ENCODE measurements at regions not wholly inside any gene's neighbourhood (a gene's known extent, or its start where the extent isn't known, plus 50 kb on each side); places are given as distances from the start of the nearest gene placed in this dataset.

DNA sequence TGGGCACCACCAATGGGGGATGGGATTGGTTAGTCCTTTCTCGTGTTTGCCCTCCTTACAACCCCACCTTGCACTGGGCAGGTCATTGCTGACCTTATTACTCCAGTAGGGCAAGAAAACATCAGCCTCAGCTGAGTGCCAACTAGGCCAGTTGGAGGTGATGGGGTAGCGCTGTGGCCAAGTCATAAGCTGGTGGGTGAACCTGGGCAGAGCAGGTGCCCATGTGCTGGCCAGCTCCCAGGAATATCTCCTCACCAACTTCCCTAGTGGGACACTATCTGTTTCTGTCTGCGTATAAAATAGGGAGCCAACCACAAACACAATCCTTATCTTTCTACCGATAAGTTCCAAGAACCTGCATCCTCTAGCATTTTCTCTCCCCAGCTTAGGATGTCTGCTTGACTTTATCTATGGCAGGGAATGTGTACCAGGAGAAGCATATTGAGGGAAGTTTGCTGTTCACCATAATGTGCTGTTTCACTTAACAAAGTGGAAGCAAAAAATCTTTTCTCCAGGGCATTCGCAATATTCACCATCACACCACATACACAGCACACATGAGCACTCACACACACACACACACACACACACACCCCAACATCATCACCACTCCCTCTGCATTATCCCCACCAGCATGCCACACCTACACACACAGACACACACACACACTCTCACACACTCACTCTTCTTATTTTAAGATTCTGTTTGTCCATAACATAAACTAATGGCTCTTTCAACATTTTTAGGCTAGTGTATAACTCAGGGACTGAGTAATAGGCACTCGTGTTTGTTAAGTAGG is 390.0 kb downstream of the ENC1 start:
- DNase-seq = no peak

DNA sequence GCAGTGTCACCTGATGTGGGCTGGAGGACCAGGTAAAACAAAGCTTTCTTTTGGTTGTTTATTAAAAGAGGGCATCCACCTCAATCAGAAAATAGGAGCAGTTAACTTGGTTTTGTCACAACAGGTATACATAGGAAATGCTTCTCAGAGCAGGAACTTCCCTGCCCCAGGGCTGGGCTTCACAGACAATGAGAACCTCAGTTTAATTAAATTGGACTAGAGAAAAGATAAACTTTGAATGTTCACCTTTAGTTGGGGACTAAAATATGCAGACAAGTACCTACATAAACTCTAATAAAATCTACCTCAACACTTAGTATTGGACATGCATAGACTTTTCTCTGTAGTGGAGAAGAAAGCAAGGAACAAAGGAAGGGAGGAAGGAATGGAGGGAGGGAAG is 392.0 kb downstream of the ENC1 start:
- DNase-seq = no peak

DNA sequence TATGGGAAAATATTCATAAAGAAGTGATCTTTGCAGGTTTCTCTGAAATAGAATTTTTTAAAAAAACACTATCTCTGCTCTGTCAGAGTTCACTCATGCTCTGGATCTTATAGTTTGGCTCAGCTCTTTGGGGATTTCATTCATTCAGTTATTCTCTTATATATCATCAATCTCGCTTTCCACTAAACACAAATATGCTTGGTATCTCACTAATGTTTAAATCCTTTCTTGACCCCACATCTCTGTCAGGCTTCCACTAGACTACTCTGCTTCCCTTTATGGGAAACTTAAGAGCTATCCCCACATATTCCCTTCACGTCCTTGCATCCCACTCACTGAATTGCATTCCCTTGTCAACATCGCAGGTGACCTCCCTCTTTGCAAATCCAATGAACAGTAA is 396.1 kb downstream of the ENC1 start:
- DNase-seq = no peak

DNA sequence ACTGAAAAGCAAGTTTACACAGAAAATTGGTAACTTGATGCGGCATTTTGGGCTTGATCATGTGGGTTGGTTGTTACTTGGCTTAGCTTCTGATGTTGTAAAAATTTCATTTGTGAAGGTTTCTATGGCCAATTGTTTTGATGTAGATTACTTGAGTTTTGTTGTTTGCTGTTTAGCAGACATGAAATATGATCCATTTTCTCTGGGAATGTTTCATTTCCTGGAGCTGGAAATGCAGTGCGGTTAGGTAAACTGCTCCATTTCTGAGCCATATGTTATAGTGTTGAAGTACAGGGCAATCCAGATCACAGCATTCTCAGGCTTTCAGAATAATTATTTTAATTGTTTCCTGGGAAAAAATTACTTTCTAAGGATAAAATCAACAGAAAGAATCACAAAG is 396.9 kb downstream of the ENC1 start:
- peak in 1 of 2 experiments; percentile 17 for DNase-seq

DNA sequence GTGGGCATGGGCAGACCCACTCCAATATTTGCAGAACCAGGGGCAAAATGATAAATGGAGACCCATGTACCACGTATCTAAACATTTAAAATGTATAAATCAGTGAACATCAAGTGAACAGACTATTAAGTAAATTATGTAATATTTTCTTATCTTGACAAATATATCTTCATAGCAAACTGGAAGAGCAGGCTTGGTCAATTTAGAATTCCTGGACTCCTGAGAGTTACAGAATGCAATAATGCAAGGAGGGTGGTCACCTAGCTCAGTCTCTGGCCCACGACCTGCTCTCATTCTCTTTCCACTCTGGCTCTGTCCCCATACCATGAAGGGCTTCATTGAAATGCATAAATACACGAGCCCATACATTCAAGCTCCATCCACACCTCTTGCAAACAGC is 398.0 kb downstream of the ENC1 start:
- DNase-seq = no peak

DNA sequence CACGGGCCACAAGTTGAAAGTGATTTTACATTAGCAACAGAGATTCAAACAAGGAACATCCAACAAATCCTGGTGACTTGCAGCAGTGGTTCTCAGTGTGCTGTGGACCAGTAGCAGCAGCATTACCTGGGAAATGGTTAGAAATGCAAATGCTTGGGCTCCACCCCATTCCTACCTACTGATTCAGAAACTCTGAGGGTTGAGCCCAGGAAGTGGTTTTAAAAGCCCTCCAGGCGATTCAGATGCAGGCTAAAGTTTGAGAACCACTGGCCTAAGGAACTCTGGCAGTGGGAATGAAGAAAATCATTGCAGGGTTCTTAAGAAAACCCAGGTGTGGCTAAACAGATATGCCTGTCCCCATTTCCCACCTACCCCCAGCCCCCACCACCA is 398.8 kb downstream of the ENC1 start:
- DNase-seq = peak in 1 of 2 experiments; percentile 66

DNA sequence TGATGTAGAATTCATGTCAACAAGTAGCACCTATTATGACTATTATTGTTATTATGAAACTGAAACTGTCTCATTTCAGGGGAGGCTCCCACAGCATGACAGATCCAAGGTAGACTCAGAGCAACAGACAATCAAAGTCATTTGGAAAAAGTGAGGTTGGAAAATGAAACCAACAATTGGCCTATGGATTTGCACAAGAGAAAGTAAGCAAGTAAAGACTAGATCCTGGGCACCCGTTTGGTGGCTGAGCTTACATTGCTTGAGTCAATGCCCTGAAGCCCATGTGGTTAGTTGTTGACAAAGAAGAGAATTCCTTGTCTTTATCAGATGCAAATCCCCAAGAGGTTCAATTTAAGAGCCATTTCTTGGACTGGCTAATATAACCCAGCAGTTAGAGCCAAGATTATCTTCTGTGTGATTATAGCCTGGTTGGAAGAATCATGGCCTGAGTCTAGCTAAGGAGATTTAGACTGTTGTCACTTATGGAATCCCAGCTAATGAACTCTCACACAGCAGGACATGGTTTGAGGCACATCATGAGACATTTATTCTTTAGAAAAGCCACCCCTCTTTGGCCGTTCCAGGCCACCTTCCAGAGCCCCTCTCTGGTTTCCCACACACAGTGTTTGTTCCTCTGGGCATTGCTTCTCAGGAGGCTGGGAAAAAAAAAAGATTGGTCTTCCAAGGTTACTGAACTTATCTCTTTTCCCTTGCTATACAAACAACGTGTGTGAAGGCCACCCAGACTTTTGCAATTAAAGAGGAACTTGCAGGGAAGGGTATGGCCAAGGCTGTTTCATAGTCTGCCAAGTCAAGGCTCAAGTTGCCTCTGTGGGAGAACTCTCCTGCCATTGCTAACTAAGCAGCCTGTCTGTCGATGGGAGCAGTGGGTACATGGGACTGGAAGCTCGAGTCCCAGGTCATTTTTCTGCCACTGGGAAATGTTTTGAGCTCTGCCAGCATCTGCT is 399.5 kb downstream of the ENC1 start:
- no peak for DNase-seq

DNA sequence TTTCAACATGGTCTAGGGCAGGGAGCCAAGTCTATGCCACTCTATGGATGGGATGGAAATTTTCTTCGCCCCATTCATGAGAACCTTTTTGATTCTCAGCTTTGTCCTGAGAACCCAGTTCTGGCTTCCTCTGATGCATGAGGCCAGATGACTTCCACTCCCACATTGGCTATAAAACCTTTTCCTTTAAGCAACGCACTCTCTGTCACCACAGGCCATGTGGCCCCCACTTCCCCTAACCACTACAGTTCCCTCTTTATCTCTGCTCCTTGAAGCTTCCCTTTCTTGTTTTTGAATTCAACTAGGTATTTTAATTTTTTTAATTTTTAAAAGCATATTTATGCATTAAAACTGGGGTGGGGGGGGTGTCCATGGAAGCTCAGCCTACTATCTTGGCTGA is 401.3 kb downstream of the ENC1 start:
- no peak for DNase-seq

DNA sequence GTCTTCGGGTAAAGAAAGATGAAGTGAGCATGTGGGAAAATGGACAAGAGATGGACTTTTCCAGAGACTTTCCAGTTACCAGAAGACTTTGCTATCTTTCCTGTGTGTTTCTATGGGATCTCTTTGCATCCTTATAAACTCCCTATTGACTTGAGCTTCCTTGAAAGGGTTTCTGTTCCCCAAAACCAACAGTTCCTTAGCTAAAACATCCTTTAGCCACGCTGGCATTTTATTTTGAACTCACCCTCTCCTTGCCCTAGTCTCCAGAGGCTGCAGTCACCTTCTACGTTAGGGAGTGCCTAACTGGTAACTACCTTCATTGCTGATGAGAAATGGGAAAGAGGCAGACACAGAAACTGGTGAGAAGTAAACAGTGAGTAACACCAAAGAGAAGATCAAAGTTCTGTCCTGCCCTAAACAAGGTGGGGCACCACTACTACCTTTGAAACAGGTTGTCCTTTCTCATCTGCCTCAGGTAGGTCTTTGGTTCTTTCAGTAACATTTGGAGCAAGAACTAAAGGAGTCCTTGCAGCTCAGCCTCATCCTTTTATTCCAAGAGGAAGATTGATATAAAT is 402.9 kb downstream of the ENC1 start:
- DNase-seq = no peak

DNA sequence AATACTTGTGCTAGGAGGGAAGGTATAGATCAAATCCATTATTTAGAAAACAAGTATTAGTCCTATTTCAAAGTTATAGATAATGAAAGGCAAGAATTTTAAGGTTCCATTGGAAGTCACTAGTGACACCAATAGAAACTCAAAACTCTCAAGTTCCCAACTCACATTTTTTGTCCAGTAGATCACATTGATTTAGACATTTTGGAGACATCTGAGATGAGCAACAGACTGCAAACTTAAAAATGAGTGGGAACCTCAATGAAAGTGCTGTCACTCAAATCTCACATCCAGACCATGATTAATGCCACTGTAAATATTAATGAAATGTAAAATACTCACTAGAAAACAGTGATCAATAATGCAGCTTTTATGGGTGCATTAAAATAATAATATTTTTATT is 405.0 kb downstream of the ENC1 start:
- DNase-seq = no peak

DNA sequence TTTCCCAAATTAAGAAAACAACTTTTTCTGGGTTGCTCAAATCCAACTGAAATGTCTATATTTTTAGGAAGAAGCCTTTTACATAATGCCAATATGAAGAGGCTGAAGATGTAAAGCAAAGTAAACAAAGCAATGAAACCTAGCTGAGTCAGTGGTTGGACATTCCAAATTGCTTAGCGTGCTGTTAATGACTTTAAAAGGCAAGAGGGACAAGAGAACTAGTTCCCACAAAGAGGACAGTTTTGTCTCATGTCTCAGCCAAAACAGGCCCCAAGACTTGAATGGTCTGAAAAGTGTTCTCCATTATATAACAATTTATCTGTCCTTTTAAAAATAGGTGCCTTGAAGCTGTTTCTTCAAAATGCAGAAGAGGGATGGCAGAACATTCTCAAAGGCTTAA is 407.0 kb downstream of the ENC1 start:
- peak in 1 of 2 experiments; percentile 68 for DNase-seq

DNA sequence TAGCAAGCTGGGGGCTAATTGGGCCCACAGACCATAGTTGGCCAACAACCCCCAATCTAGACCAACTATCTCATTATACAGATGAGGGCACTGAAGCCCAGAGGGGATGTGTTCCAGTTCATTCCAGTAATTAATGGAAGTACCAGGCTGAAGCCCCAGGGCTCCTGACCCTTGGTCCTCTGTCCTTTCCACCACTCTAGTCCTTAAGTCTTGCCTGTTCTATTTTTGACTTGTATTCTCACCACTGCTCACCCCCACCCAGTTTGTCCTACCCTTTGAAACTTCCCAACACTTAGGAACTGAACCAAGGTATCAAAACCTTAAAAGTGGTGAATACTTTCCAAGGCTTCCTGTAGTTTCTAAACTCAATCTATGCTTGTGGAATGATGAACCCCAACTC is 407.4 kb downstream of the ENC1 start:
- no peak for DNase-seq

DNA sequence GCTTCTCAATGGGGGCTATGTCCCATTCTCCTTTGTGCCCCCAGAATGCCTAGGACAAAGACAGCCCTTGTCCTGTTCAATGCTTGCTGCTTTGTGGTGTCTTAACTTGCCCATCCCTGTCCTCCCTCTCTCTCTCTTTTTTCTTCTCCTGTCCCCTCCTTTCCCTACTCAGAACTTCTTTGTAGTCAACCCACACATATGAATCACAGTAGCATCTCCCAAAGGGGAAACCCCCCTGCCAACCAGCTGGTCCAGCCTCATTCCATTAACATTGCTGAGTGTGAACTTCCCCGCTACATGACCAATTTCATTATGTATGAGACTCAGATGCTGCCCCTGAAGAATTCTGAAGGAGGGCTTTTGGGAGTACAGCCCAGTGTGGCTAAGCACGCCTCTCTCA is 408.3 kb downstream of the ENC1 start:
- DNase-seq = no peak

DNA sequence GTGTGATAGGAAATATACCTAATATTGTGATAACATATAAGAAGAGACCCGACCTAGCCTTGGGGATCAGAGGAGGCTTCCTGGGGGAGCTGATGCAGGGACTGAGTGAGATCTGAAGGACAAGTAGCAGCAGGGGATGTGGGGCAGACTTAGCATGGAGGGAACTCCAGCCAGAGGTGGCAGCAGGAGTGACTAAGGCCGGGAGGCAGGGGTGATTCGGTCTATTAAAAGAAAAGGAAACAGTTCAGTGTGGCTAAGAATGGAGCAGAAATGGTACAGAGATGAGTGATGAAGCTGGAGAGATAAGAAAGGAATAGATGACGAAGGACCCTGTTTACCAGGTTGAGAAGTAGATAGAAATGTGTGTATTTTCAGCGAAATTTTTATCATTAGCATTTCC is 408.8 kb downstream of the ENC1 start:
- DNase-seq = no peak

DNA sequence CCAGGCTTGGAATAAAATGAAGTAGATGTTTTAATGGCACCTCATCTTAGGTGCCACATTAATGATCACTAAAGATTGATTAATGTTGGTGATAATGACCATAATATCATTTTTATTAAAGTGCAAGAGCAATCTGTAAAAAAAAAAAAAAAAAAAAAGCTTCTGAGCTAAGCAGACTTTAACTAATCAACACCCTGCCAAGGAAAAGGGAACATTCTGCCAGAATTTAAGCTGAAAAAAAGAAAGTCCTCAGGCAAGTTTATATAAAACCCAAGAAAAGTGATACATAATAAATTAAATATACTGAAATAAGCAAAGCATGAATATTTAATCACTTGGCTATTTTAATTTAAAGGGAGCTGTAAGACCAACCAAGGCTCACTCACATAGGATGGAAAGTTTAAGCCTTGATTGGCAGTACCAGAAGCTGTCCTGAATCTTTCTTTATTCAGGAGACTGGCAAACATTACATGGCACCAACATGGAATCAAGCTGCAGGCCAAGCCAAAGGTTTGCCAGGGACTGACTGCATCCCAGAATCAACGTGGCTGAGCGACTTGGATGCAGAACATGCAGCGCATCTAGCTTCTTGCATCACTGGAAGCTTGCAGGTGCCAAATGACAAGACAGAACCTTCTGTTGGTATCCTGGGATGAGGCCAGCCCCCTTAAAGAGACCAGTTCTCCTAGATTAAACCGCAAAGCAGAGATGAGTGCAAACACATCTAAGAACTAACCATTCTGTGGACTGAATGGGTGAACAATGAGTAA is 413.6 kb downstream of the ENC1 start:
- no peak for DNase-seq

DNA sequence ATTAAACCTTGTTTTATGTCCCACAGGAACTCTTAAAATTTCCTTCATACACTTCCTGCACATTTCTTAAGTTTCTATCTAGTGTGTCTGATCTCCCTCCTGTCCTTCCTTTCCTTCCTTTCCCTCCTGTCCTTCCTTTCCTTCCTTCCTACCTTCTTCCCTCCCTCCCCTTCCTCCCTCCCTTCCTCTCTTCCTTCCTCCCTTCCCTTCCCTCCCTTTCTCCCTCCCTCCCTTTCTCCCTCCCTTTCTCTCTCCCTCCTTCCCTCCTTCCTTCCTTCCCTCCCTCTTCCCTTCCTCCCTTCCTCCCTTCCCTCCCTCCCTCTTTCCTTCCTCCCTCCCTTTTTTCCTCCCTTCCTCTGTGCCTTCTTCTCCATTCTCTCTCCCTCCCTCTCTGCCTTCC is 414.9 kb downstream of the ENC1 start:
- no peak for DNase-seq

DNA sequence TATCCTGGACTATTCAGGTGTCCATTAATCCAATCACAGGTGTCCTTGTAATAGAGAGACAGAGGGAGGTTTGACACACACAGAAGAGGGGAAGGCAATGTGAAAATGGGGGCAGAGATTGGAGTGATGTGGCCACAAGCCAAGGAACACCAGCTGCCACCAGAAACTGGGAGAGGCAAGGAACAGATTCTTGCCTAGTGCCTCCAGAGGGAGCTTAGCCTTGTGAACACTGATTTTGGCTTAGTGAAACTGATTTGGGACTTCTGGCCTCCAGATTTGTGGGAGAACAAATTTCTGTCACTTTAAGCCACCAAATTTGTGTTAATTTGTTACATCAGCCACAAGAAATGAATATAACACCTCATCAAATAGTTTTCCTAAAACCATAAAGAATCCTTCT is 416.2 kb downstream of the ENC1 start:
- DNase-seq = no peak

DNA sequence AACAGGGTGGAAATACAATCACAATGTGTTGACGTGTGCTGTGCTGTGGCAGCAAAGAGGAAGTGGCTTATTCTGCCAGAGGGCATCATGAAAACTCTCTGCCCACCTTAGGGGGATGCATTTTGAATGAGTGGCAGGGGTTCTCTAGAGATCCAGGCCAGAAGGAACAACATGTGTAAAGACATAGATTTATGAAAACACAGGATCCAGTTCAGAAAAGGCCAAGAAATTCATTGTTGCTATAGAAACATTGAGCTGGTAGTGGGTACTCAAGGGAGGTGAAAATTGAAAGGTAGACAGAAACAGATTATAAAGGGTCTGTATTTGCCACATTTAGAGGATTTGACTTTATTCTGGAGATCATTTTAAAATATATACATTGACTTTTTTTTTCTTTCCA is 417.7 kb downstream of the ENC1 start:
- no peak for DNase-seq

DNA sequence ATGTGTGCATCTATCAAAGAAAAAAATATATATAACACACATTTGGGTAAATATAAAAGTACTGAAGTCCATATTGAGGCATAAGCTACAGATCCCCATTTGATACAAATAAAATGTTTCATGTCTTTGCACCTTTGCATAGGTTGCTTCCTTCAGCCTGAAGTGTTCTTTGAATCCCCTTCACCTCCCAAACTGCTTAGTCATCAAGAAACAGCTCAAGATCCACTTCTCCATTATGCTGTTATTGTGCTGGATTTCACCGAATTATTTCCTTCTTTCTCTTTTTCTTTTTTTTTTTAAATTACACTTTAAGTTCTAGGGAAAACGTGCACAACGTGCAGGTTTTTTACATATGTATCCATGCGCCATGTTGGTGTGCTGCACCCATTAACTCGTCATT is 419.1 kb downstream of the ENC1 start:
- DNase-seq = no peak

DNA sequence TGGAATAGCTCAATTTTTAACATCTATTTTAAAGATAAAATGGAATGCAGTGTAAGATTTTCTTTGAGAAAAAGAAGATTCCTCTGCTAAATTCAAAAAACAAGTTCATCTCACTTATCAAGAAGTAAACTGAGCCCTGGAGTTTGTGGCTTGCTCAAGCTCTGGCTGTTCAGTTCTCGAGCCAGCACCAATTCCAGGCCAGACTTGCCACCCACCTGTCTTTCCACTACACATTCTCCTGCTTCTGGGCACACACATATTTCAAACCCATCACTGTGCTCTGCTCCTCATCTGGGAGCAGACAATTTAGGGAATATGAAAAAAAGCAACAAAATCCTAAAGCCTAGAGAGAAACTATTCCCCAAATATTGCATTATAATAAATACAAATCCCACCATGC is 424.5 kb downstream of the ENC1 start:
- DNase-seq = no peak

DNA sequence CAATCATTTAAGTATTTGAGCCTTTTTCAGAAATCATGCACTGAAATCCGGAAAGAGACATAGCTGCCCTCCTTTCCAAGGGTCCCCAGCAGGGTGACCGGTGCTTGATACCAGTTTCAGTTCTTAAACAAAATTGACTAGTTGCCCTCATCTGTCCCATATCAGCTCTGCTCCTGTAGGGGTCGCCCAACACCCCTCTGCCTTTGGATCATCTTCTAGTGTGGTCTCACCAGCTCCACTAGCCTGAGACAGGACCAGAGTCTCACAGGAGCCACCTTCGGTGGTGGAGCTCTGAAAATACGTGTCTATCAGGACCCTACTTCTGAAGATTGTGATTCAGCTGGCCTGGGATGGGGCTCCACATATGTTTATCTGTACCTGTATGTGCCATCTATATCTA is 428.2 kb downstream of the ENC1 start:
- DNase-seq = peak in 1 of 2 experiments; percentile 35

DNA sequence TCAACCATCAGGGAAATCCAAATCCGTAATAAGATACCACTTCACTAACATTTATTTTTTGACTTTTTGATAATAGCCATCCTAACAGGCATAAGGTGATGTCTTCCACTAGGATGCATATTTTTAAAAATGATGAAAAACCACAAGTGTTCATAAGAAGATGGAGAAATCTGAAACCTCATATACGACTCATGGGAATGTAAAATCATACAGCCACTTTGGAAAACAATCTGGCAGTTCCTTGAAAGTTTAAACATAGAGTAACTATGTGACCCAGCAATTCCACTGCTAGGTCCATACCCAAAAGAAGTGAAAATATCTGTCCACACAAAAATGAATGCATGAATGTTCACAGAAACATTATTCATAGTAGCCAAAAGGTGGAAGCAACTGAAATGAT is 431.0 kb downstream of the ENC1 start:
- no peak for DNase-seq

Data from SW 1271 (cell line).